ENCODE measurements at regions not wholly inside any gene's neighbourhood (a gene's known extent, or its start where the extent isn't known, plus 50 kb on each side); places are given as distances from the start of the nearest gene placed in this dataset.

GRCh38 chr6:26307850-26308249 is 57.1 kb upstream of the BTN3A2 start:
- DNase-seq (ENCODE audit: low spot score) = no peak

GRCh38 chr6:26309731-26310142 is 55.3 kb upstream of the BTN3A2 start:
- no peak for DNase-seq (ENCODE audit: low spot score)

GRCh38 chr6:26311012-26311384 is 54.0 kb upstream of the BTN3A2 start:
- no peak for DNase-seq (ENCODE audit: low spot score)

GRCh38 chr6:26311385-26312095 is 53.5 kb upstream of the BTN3A2 start:
- DNase-seq (ENCODE audit: low spot score) = peak; percentile 63

GRCh38 chr6:26312096-26312463 is 52.9 kb upstream of the BTN3A2 start:
- DNase-seq (ENCODE audit: low spot score) = no peak

GRCh38 chr6:26312501-26313397 is 52.2 kb upstream of the BTN3A2 start:
- peak; percentile 83 for DNase-seq (ENCODE audit: low spot score)

Small RNAs in the stretch of these regions (small RNA-seq; reads per million reads assigned to genes)
- gene AL031777.2 (0 reads per million in 2 experiments), gene HIST1H2AD (0.08 to 11.2 reads per million in 2 experiments), gene HIST1H2APS3 (0 reads per million in 2 experiments), gene HIST1H4G (0 reads per million in 2 experiments), gene LARP1P1 (0 reads per million in 2 experiments)
